Caco-2 (cell line): ENCODE measurements at regions not wholly inside any gene's neighbourhood (a gene's known extent, or its start where the extent isn't known, plus 50 kb on each side); places are given as distances from the start of the nearest gene placed in this dataset.

Experiments
- BruUV-seq: library from RNA; stranded (reverse); fragments of 400-500 nt; replicated peaks from 2 replicates; lab custom pipeline; 2021; lab: Mats Ljungman, UMichigan
- CTCF ChIA-PET: fragments of 300-600 bp; sonication (Branson Sonifier 250); formaldehyde crosslinking; loops from one replicate; lab custom pipeline; 2022; ENCODE audit warnings: antibody characterized with exemption; lab: Charles Lee
- POLR2A ChIA-PET: fragments of 300-600 bp; sonication (Branson Sonifier 250); formaldehyde crosslinking; loops from one replicate; lab custom pipeline; 2022; ENCODE audit warnings: antibody characterized with exemption; lab: Charles Lee
- DNase-seq, 2 experiments: peaks; one replicate each; pipeline versions ENCODE4 v3.0.0 to v3.0.0-alpha.2; 2020 to 2022
- H3K27me3 ChIP-seq: replicated peaks from 2 replicates; pipeline ENCODE4 v1.6.0; 2011; ENCODE audit warnings: low read length; ENCODE audit not compliant: control insufficient read depth, insufficient read depth
- H3K36me3 ChIP-seq: 2 replicates; pipeline ENCODE4 v1.5.1; 2011; ENCODE audit warnings: low read length; ENCODE audit not compliant: control insufficient read depth, insufficient read depth
- H3K4me1 ChIP-seq: fragments of 250-450 bp; sonication (Bioruptor Pico); 2 replicates; pipeline ENCODE4 v1.5.1; 2020; ENCODE audit warnings: mild to moderate bottlenecking
- H3K4me3 ChIP-seq: 2 replicates; pipeline ENCODE4 v1.5.1; 2011; ENCODE audit warnings: low read depth, mild to moderate bottlenecking, control low read depth, low read length
- H3K9me3 ChIP-seq: fragments of 250-450 bp; sonication (Bioruptor Pico); 2 replicates; pipeline ENCODE4 v1.5.1; 2020; ENCODE audit warnings: mild to moderate bottlenecking, moderate library complexity
- H3K27ac Mint-ChIP-seq: one replicate; pipeline ENCODE4 v1.8.0; 2022; ENCODE audit warnings: mixed read lengths; ENCODE audit not compliant: unreplicated experiment
- H3K27me3 Mint-ChIP-seq: one replicate; pipeline ENCODE4 v1.8.0; 2022; ENCODE audit warnings: mixed read lengths; ENCODE audit not compliant: insufficient read depth, unreplicated experiment
- H3K36me3 Mint-ChIP-seq: one replicate; pipeline ENCODE4 v1.8.0; 2022; ENCODE audit warnings: mild to moderate bottlenecking, mixed read lengths; ENCODE audit not compliant: insufficient read depth, unreplicated experiment
- H3K4me1 Mint-ChIP-seq: one replicate; pipeline ENCODE4 v1.8.0; 2022; ENCODE audit warnings: low read depth, mixed read lengths; ENCODE audit not compliant: unreplicated experiment
- H3K4me3 Mint-ChIP-seq: one replicate; pipeline ENCODE4 v1.8.0; 2022; ENCODE audit warnings: mild to moderate bottlenecking, moderate library complexity, mixed read lengths; ENCODE audit not compliant: unreplicated experiment
- H3K9me3 Mint-ChIP-seq: one replicate; pipeline ENCODE4 v1.8.0; 2022; ENCODE audit warnings: mixed read lengths; ENCODE audit not compliant: unreplicated experiment
- CTCF ChIP-seq, 2 experiments: fragments of 200-600 bp in 1 of 2; IDR thresholded peaks; 1 replicate in 1 of 2; 2 replicates in 1 of 2; pipeline versions ENCODE4 v1.5.1 to v1.8.0; 2011 to 2022; ENCODE audit warnings: antibody characterized with exemption in 1 of 2, control low read depth in 1 of 2, inconsistent platforms in 1 of 2, low read depth in 1 of 2, low read length in 1 of 2, mild to moderate bottlenecking in 1 of 2, moderate library complexity in 1 of 2; ENCODE audit not compliant: insufficient read depth in 1 of 2, severe bottlenecking in 1 of 2, unreplicated experiment in 1 of 2
- intact Hi-C: fragments of 100-400 bp; cut with micrococcal nuclease; formaldehyde crosslinking; loops from one replicate; pipeline ENCODE4 v1.10.0; 2022; ENCODE audit not compliant: unreplicated experiment

- no TSS peak for BruUV-seq
- POLR2A ChIA-PET: no interaction called here
- Histone ChIP-seq H3K36me3 (no peaks in the 10 kb centered on the region), H3K27me3 (no peaks in the 10 kb centered on the region), H3K4me1 (no peaks in the 10 kb centered on the region), H3K9me3 (no peaks in the 10 kb centered on the region), H3K4me3 (no peak overlapping the region)
- peaks cover 6% of the 10 kb centered on the region for H3K27me3 Mint-ChIP-seq
- no peak overlapping the region for H3K4me3 Mint-ChIP-seq
- H3K9me3 Mint-ChIP-seq: no peaks in the 10 kb centered on the region
- TF ChIP-seq CTCF (IDR thresholded peaks at IDR 0.05; ENCODE audit: insufficient read depth in 1 of 2, low read depth in 1 of 2, low read length in 1 of 2, severe bottlenecking in 1 of 2, unreplicated experiment in 1 of 2): no peak
- CTCF ChIA-PET: no interaction called here
- no peak for DNase-seq
- H3K4me1 Mint-ChIP-seq: no peaks in the 10 kb centered on the region
- H3K36me3 Mint-ChIP-seq: no peaks in the 10 kb centered on the region
- H3K27ac Mint-ChIP-seq: no peak overlapping the region
- intact Hi-C loops: no loop called here
Observed at GRCh38 chrX:150306002-150306401, 57.1 kb upstream of the MAMLD1 start.

- H3K9me3 Mint-ChIP-seq: no peaks in the 10 kb centered on the region
- H3K4me3 Mint-ChIP-seq: no peak overlapping the region
- POLR2A ChIA-PET: no interaction called here
- BruUV-seq: no TSS peak
- CTCF ChIA-PET: no interaction called here
- no peak overlapping the region for H3K27ac Mint-ChIP-seq
- no peaks in the 10 kb centered on the region for H3K36me3 Mint-ChIP-seq
- Histone ChIP-seq H3K36me3 (no peaks in the 10 kb centered on the region), H3K9me3 (no peaks in the 10 kb centered on the region), H3K4me1 (no peaks in the 10 kb centered on the region), H3K4me3 (no peak overlapping the region), H3K27me3 (no peaks in the 10 kb centered on the region)
- H3K4me1 Mint-ChIP-seq: no peaks in the 10 kb centered on the region
- intact Hi-C loops: no loop called here
- DNase-seq: no peak
- TF ChIP-seq CTCF (IDR thresholded peaks at IDR 0.05; ENCODE audit: insufficient read depth in 1 of 2, low read depth in 1 of 2, low read length in 1 of 2, severe bottlenecking in 1 of 2, unreplicated experiment in 1 of 2): no peak
- H3K27me3 Mint-ChIP-seq: peaks cover 6% of the 10 kb centered on the region
Observed at GRCh38 chrX:150308041-150308440, 55.1 kb upstream of the MAMLD1 start.

GRCh38 chrX:150308532-150309157 lies 54.5 kb upstream of the MAMLD1 start:
- H3K36me3 ChIP-seq: no peaks in the 10 kb centered on the region
- Mint-ChIP-seq H3K27me3 (peaks cover 6% of the 10 kb centered on the region), H3K27ac (no peak overlapping the region), H3K9me3 (no peaks in the 10 kb centered on the region), H3K36me3 (no peaks in the 10 kb centered on the region), H3K4me3 (no peak overlapping the region), H3K4me1 (no peaks in the 10 kb centered on the region)
- DNase-seq: no peak
- no peaks in the 10 kb centered on the region for H3K4me1 ChIP-seq
- intact Hi-C loops: no loop called here
- BruUV-seq: no TSS peak
- POLR2A ChIA-PET: no interaction called here
- H3K4me3 ChIP-seq: no peak overlapping the region
- TF ChIP-seq CTCF (IDR thresholded peaks at IDR 0.05; ENCODE audit: insufficient read depth in 1 of 2, low read depth in 1 of 2, low read length in 1 of 2, severe bottlenecking in 1 of 2, unreplicated experiment in 1 of 2): no peak
- no peaks in the 10 kb centered on the region for H3K27me3 ChIP-seq
- no peaks in the 10 kb centered on the region for H3K9me3 ChIP-seq
- CTCF ChIA-PET: no interaction called here
